SK-N-MC (cell line): ENCODE measurements at regions not wholly inside any gene's neighbourhood (a gene's known extent, or its start where the extent isn't known, plus 50 kb on each side); places are given as distances from the start of the nearest gene placed in this dataset.

Source experiments
- DNase-seq: peaks from one replicate; pipeline ENCODE4 v3.0.0-alpha.2; 2011; ENCODE audit warnings: low read depth, low spot score
- H3K27ac ChIP-seq: fragments of 200-600 bp; sonication (generic); 2 replicates; pipeline ENCODE4 v1.5.1; 2016; ENCODE audit warnings: mixed run types
- H3K36me3 ChIP-seq: fragments of 200-600 bp; sonication (generic); 2 replicates; pipeline ENCODE4 v1.6.1; 2017; ENCODE audit warnings: antibody characterized with exemption, low read length, mixed read lengths; ENCODE audit not compliant: insufficient read depth
- H3K4me3 ChIP-seq: fragments of 200-600 bp; sonication (generic); 2 replicates; pipeline ENCODE4 v1.5.1; 2016
- H3K9ac ChIP-seq: fragments of 200-600 bp; sonication (generic); 2 replicates; pipeline ENCODE4 v1.8.0; 2017; ENCODE audit warnings: mixed run types, mixed read lengths; ENCODE audit not compliant: insufficient read length
- H3K9me3 ChIP-seq: fragments of 200-600 bp; sonication (generic); 2 replicates; pipeline ENCODE4 v1.6.1; 2017; ENCODE audit warnings: low read depth, mild to moderate bottlenecking, antibody characterized with exemption, low read length, moderate library complexity, mixed read lengths
- EZH2 ChIP-seq: fragments of 200-600 bp; sonication (generic); IDR thresholded peaks from one replicate; pipeline ENCODE4 v1.6.1; 2017; ENCODE audit warnings: antibody characterized with exemption
- FOXP2 ChIP-seq: optimal IDR thresholded peaks from 2 replicates; pipeline ENCODE3; 2011; ENCODE audit warnings: mild to moderate bottlenecking, moderate library complexity; ENCODE audit not compliant: insufficient read depth; ENCODE audit errors: extremely low read length, control extremely low read depth
- POLR2AphosphoS5 ChIP-seq: IDR thresholded peaks from 2 replicates; pipeline ENCODE4 v1.6.1; 2012; ENCODE audit warnings: mild to moderate bottlenecking, low read depth, low read length, borderline replicate concordance

- H3K9ac ChIP-seq, result no peak overlapping the region
- H3K27ac ChIP-seq, result no peak overlapping the region
- H3K9me3 ChIP-seq, result no peaks in the 10 kb centered on the region
- H3K4me3 ChIP-seq, result no peak overlapping the region
- no peaks in the 10 kb centered on the region for H3K36me3 ChIP-seq
- no peak for TF ChIP-seq POLR2AphosphoS5
- TF ChIP-seq FOXP2, result no peak
- no peak for TF ChIP-seq EZH2
- no peak for DNase-seq
Observed at GRCh38 chrX:13130816-13131215, 86.4 kb upstream of the FAM9C start.

- TF ChIP-seq POLR2AphosphoS5 (no peak), FOXP2 (no peak), EZH2 (no peak)
- DNase-seq, result no peak
- Histone ChIP-seq H3K9me3 (no peaks in the 10 kb centered on the region), H3K27ac (no peak overlapping the region), H3K36me3 (no peaks in the 10 kb centered on the region), H3K4me3 (no peak overlapping the region), H3K9ac (no peak overlapping the region)
Observed at GRCh38 chrX:13128104-13128503, 83.7 kb upstream of the FAM9C start.

GRCh38 chrX:13126775-13127174 is 82.4 kb upstream of the FAM9C start:
- no peak for DNase-seq
- H3K9ac ChIP-seq, result no peak overlapping the region
- TF ChIP-seq FOXP2 (no peak), POLR2AphosphoS5 (no peak), EZH2 (no peak)
- no peak overlapping the region for H3K27ac ChIP-seq
- H3K36me3 ChIP-seq, result no peaks in the 10 kb centered on the region
- no peaks in the 10 kb centered on the region for H3K9me3 ChIP-seq
- no peak overlapping the region for H3K4me3 ChIP-seq

DNA sequence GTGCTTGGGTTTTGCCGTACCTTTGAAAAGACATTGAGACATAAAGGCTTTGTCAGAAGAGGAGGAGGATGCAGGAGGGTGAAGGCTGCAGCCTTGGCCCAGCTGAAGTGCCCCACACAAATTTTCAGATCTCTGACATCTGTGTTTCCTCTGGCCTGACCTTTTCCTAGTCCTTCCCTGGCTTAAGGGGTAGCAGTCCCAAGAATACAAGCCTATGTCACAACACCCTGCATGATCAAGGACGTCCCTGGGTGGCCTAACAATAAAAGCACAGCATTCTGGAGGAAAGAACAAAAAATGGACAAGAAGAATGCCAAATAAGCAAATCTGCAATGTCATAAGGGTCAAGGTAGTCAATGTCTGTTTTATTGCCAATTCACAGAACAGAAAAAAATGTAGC is 80.8 kb upstream of the FAM9C start:
- Histone ChIP-seq H3K36me3 (no peaks in the 10 kb centered on the region), H3K27ac (no peak overlapping the region), H3K4me3 (no peak overlapping the region), H3K9me3 (no peaks in the 10 kb centered on the region), H3K9ac (no peak overlapping the region)
- TF ChIP-seq POLR2AphosphoS5 (no peak), FOXP2 (no peak), EZH2 (no peak)
- DNase-seq, result no peak

DNA sequence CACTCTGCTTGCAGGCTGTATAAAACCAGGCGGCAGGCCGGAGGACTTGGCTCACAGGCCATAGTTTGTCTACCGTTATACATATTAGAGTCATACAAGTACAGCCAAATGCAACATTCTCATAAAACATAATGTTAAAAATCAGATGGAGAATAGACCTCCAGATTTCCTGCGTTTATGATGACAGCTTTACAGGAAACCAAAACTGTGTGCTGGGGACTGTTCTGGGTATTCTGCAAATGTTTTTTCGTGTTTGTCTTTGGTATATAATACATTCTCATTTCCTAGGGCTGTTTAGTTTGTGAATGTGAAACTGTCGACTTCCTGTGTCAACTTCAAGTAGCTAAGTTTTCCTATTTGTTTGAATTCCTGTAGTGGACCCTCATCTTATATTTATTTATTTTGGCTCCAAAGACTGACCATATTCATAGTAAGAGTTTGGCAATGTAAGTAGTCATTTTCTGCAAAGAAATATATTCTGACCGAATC is 79.5 kb upstream of the FAM9C start:
- H3K9ac ChIP-seq, result no peak overlapping the region
- H3K36me3 ChIP-seq, result no peaks in the 10 kb centered on the region
- H3K4me3 ChIP-seq, result no peak overlapping the region
- H3K27ac ChIP-seq, result no peak overlapping the region
- no peak for DNase-seq
- TF ChIP-seq FOXP2 (no peak), POLR2AphosphoS5 (no peak), EZH2 (no peak)
- no peaks in the 10 kb centered on the region for H3K9me3 ChIP-seq

DNA sequence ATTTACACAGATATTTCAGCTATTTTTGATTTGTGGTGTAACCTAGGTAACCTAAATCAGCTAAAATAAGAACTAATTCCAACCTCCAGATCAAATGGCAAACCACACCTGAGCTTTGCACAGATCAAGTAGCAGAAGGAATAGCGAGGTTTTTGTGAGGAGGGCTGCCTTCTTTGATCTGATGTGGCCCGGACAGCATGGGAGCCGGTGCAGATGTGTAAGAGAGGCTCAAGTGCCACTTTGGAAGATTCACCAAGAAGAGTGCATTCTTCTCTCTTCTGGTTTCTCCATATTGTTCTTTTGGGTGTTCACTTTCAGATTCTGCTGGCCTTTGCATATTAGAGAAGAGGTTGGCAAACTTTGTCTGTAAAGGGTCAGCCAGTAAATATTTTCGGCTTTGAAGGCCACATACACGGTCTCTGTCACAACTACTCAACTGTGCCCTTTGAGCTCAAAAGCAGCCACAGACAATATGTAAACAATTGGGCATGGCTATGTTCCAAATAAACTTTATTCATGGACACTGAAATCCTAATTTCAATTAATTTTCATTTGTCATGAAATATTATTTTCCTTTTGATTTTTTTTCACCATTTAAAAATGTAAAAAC is 78.9 kb upstream of the FAM9C start:
- H3K4me3 ChIP-seq, result no peak overlapping the region
- no peak overlapping the region for H3K9ac ChIP-seq
- no peaks in the 10 kb centered on the region for H3K9me3 ChIP-seq
- DNase-seq, result no peak
- no peaks in the 10 kb centered on the region for H3K36me3 ChIP-seq
- no peak overlapping the region for H3K27ac ChIP-seq
- TF ChIP-seq POLR2AphosphoS5 (no peak), FOXP2 (no peak), EZH2 (no peak)

- no peak for DNase-seq
- H3K9ac ChIP-seq, result no peak overlapping the region
- H3K4me3 ChIP-seq, result no peak overlapping the region
- no peaks in the 10 kb centered on the region for H3K36me3 ChIP-seq
- no peaks in the 10 kb centered on the region for H3K9me3 ChIP-seq
- TF ChIP-seq POLR2AphosphoS5 (no peak), EZH2 (no peak), FOXP2 (no peak)
- no peak overlapping the region for H3K27ac ChIP-seq
Observed at GRCh38 chrX:13121020-13121555, 76.7 kb upstream of the FAM9C start.

DNA sequence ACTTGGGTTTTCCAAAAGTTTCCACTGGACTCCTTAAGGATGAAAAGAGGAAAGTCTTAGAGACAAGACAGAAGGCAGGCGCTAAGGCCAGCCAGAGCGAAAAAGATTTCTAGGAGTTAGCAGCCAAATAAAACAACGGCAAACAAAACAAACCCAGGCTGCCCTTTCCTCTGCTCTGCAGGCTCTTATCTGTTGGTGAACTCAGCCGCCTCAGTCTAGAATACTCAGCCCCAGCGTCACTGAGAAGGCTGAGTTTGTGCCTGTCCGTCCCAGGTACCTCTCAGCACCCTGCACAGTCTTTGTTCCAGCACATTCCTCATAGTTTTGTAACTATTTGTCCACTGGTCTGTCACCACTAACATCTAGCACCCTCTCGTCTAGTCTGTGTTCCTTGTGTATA is 75.6 kb upstream of the FAM9C start:
- no peak overlapping the region for H3K4me3 ChIP-seq
- H3K27ac ChIP-seq, result no peak overlapping the region
- no peak for DNase-seq
- TF ChIP-seq FOXP2 (no peak), EZH2 (no peak), POLR2AphosphoS5 (no peak)
- no peak overlapping the region for H3K9ac ChIP-seq
- no peaks in the 10 kb centered on the region for H3K36me3 ChIP-seq
- H3K9me3 ChIP-seq, result no peaks in the 10 kb centered on the region

DNA sequence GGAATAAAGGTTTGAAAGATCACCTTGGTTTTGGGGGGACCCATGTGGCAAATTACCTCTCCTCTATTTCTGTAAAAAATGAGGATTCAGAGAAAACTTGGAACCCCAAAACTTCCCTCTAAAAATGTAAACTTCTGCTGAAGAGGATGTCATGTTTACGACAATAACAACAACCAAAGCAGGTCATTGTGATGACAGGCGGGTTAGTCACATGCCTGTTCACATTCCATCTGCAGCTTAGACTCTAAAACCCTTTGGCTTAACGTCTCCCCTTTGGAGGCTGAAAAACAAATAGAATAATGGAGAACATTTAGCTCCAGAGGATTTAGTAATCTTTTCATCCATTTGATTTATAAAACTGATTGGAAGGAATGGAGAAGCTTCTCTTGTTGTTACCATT is 75.0 kb upstream of the FAM9C start:
- DNase-seq, result no peak
- no peak overlapping the region for H3K27ac ChIP-seq
- no peak overlapping the region for H3K4me3 ChIP-seq

More for the DNA sequence above, 75.0 kb upstream of the FAM9C start:
- no peak overlapping the region for H3K9ac ChIP-seq
- H3K36me3 ChIP-seq, result no peaks in the 10 kb centered on the region
- no peaks in the 10 kb centered on the region for H3K9me3 ChIP-seq
- TF ChIP-seq POLR2AphosphoS5 (no peak), EZH2 (no peak), FOXP2 (no peak)
